ENCODE measurements at regions not wholly inside any gene's neighbourhood (a gene's known extent, or its start where the extent isn't known, plus 50 kb on each side); places are given as distances from the start of the nearest gene placed in this dataset.

GRCh38 chr4:176894498-176894897 lies 101.8 kb upstream of the VEGFC start:
- WGBS (ENCODE audit: insufficient coverage): no CpG with 5 or more reads among the region's 3 CpGs

GRCh38 chr4:176896211-176896610 lies 103.5 kb upstream of the VEGFC start:
- H3K27me3 ChIP-seq (ENCODE audit: control insufficient read depth, insufficient read depth, low read length): no peaks in the 10 kb centered on the region
- peak in 4 of 6 donors; percentile 15 to 66 (median 32) for DNase-seq (ENCODE audit: low read depth in 4 of 6, low spot score in 6 of 6)
- H3K9me3 ChIP-seq (ENCODE audit: control insufficient read depth, insufficient read depth, low read length): no peaks in the 10 kb centered on the region
- H3K4me3 ChIP-seq (ENCODE audit: low read depth, low read length): no peak overlapping the region
- no peak overlapping the region for H3K27ac ChIP-seq (ENCODE audit: low read depth, low read length)
- WGBS (ENCODE audit: insufficient coverage): 12% methylated on average over 3 of the region's 5 CpGs
- H3K36me3 ChIP-seq (ENCODE audit: control insufficient read depth, insufficient read depth, low read length): no peaks in the 10 kb centered on the region
- H3K4me1 ChIP-seq (ENCODE audit: control insufficient read depth, insufficient read depth, low read length): no peaks in the 10 kb centered on the region

More at GRCh38 chr4:176894498-176894897, 101.8 kb upstream of the VEGFC start:
- Histone ChIP-seq H3K9me3 (ENCODE audit: control insufficient read depth, insufficient read depth, low read length) (no peaks in the 10 kb centered on the region), H3K36me3 (ENCODE audit: control insufficient read depth, insufficient read depth, low read length) (no peaks in the 10 kb centered on the region), H3K4me3 (ENCODE audit: low read depth, low read length) (no peak overlapping the region), H3K27ac (ENCODE audit: low read depth, low read length) (no peak overlapping the region), H3K4me1 (ENCODE audit: control insufficient read depth, insufficient read depth, low read length) (no peaks in the 10 kb centered on the region), H3K27me3 (ENCODE audit: control insufficient read depth, insufficient read depth, low read length) (no peaks in the 10 kb centered on the region)
- DNase-seq (ENCODE audit: low read depth in 4 of 6, low spot score in 6 of 6): no peak

- WGBS (ENCODE audit: insufficient coverage): no CpG with 5 or more reads among the region's 2 CpGs
- no peaks in the 10 kb centered on the region for H3K36me3 ChIP-seq (ENCODE audit: control insufficient read depth, insufficient read depth, low read length)
- no peak for DNase-seq (ENCODE audit: low read depth in 4 of 6, low spot score in 6 of 6)
- H3K4me1 ChIP-seq (ENCODE audit: control insufficient read depth, insufficient read depth, low read length): no peaks in the 10 kb centered on the region
- H3K27me3 ChIP-seq (ENCODE audit: control insufficient read depth, insufficient read depth, low read length): no peaks in the 10 kb centered on the region
- no peak overlapping the region for H3K27ac ChIP-seq (ENCODE audit: low read depth, low read length)
- no peaks in the 10 kb centered on the region for H3K9me3 ChIP-seq (ENCODE audit: control insufficient read depth, insufficient read depth, low read length)
- H3K4me3 ChIP-seq (ENCODE audit: low read depth, low read length): no peak overlapping the region
These were observed 104.5 kb upstream of the VEGFC start for GRCh38 chr4:176897226-176897625.

- no CpG with 5 or more reads among the region's 2 CpGs for WGBS (ENCODE audit: insufficient coverage)
- H3K4me3 ChIP-seq (ENCODE audit: low read depth, low read length): no peak overlapping the region
- no peak overlapping the region for H3K27ac ChIP-seq (ENCODE audit: low read depth, low read length)
- H3K36me3 ChIP-seq (ENCODE audit: control insufficient read depth, insufficient read depth, low read length): no peaks in the 10 kb centered on the region
- no peaks in the 10 kb centered on the region for H3K4me1 ChIP-seq (ENCODE audit: control insufficient read depth, insufficient read depth, low read length)
- no peak for DNase-seq (ENCODE audit: low read depth in 4 of 6, low spot score in 6 of 6)
- H3K9me3 ChIP-seq (ENCODE audit: control insufficient read depth, insufficient read depth, low read length): no peaks in the 10 kb centered on the region
- H3K27me3 ChIP-seq (ENCODE audit: control insufficient read depth, insufficient read depth, low read length): no peaks in the 10 kb centered on the region
These were observed 106.1 kb upstream of the VEGFC start for GRCh38 chr4:176898791-176899190.

- H3K36me3 ChIP-seq (ENCODE audit: control insufficient read depth, insufficient read depth, low read length): no peaks in the 10 kb centered on the region
- no peaks in the 10 kb centered on the region for H3K4me1 ChIP-seq (ENCODE audit: control insufficient read depth, insufficient read depth, low read length)
- no peaks in the 10 kb centered on the region for H3K9me3 ChIP-seq (ENCODE audit: control insufficient read depth, insufficient read depth, low read length)
- no peaks in the 10 kb centered on the region for H3K27me3 ChIP-seq (ENCODE audit: control insufficient read depth, insufficient read depth, low read length)
- no peak overlapping the region for H3K4me3 ChIP-seq (ENCODE audit: low read depth, low read length)
- WGBS (ENCODE audit: insufficient coverage): 70% methylated on average over 2 of the region's 5 CpGs
- DNase-seq (ENCODE audit: low read depth in 4 of 6, low spot score in 6 of 6): no peak
- H3K27ac ChIP-seq (ENCODE audit: low read depth, low read length): no peak overlapping the region
These were observed 110.1 kb upstream of the VEGFC start for GRCh38 chr4:176902710-176903323.

- Histone ChIP-seq H3K27ac (ENCODE audit: low read depth, low read length) (no peak overlapping the region), H3K9me3 (ENCODE audit: control insufficient read depth, insufficient read depth, low read length) (no peaks in the 10 kb centered on the region), H3K4me1 (ENCODE audit: control insufficient read depth, insufficient read depth, low read length) (no peaks in the 10 kb centered on the region), H3K4me3 (ENCODE audit: low read depth, low read length) (no peak overlapping the region), H3K27me3 (ENCODE audit: control insufficient read depth, insufficient read depth, low read length) (no peaks in the 10 kb centered on the region), H3K36me3 (ENCODE audit: control insufficient read depth, insufficient read depth, low read length) (no peaks in the 10 kb centered on the region)
- WGBS (ENCODE audit: insufficient coverage): 92% methylated on average over 4 of the region's 7 CpGs
- DNase-seq (ENCODE audit: low read depth in 4 of 6, low spot score in 6 of 6): no peak
These were observed 114.0 kb upstream of the VEGFC start for GRCh38 chr4:176906709-176907108.

- no peaks in the 10 kb centered on the region for H3K4me1 ChIP-seq (ENCODE audit: control insufficient read depth, insufficient read depth, low read length)
- H3K36me3 ChIP-seq (ENCODE audit: control insufficient read depth, insufficient read depth, low read length): no peaks in the 10 kb centered on the region
- no peak overlapping the region for H3K27ac ChIP-seq (ENCODE audit: low read depth, low read length)
- DNase-seq (ENCODE audit: low read depth in 4 of 6, low spot score in 6 of 6): no peak
- H3K4me3 ChIP-seq (ENCODE audit: low read depth, low read length): no peak overlapping the region
- H3K9me3 ChIP-seq (ENCODE audit: control insufficient read depth, insufficient read depth, low read length): no peaks in the 10 kb centered on the region
- H3K27me3 ChIP-seq (ENCODE audit: control insufficient read depth, insufficient read depth, low read length): no peaks in the 10 kb centered on the region
- 20% methylated on average over 1 of the region's 2 CpGs for WGBS (ENCODE audit: insufficient coverage)
These were observed 117.9 kb upstream of the VEGFC start for GRCh38 chr4:176910646-176911045.

GRCh38 chr4:176919631-176920030 lies 126.9 kb upstream of the VEGFC start:
- DNase-seq (ENCODE audit: low read depth in 4 of 6, low spot score in 6 of 6): no peak
- peaks cover 2% of the 10 kb centered on the region for H3K9me3 ChIP-seq (ENCODE audit: control insufficient read depth, insufficient read depth, low read length)
- WGBS (ENCODE audit: insufficient coverage): 94% methylated on average over 2 of the region's 2 CpGs
- H3K4me3 ChIP-seq (ENCODE audit: low read depth, low read length): no peak overlapping the region
- no peaks in the 10 kb centered on the region for H3K4me1 ChIP-seq (ENCODE audit: control insufficient read depth, insufficient read depth, low read length)
- no peaks in the 10 kb centered on the region for H3K27me3 ChIP-seq (ENCODE audit: control insufficient read depth, insufficient read depth, low read length)
- H3K36me3 ChIP-seq (ENCODE audit: control insufficient read depth, insufficient read depth, low read length): no peaks in the 10 kb centered on the region
- no peak overlapping the region for H3K27ac ChIP-seq (ENCODE audit: low read depth, low read length)

- Histone ChIP-seq H3K4me1 (ENCODE audit: control insufficient read depth, insufficient read depth, low read length) (no peaks in the 10 kb centered on the region), H3K9me3 (ENCODE audit: control insufficient read depth, insufficient read depth, low read length) (peaks cover 2% of the 10 kb centered on the region), H3K4me3 (ENCODE audit: low read depth, low read length) (no peak overlapping the region), H3K36me3 (ENCODE audit: control insufficient read depth, insufficient read depth, low read length) (no peaks in the 10 kb centered on the region), H3K27ac (ENCODE audit: low read depth, low read length) (no peak overlapping the region), H3K27me3 (ENCODE audit: control insufficient read depth, insufficient read depth, low read length) (no peaks in the 10 kb centered on the region)
- DNase-seq (ENCODE audit: low read depth in 4 of 6, low spot score in 6 of 6): no peak
- no CpG with 5 or more reads among the region's 4 CpGs for WGBS (ENCODE audit: insufficient coverage)
These were observed 128.0 kb upstream of the VEGFC start for GRCh38 chr4:176920694-176921093.

- WGBS (ENCODE audit: insufficient coverage): no CpG with 5 or more reads among the region's 4 CpGs
- Histone ChIP-seq H3K4me1 (ENCODE audit: control insufficient read depth, insufficient read depth, low read length) (no peaks in the 10 kb centered on the region), H3K36me3 (ENCODE audit: control insufficient read depth, insufficient read depth, low read length) (no peaks in the 10 kb centered on the region), H3K27me3 (ENCODE audit: control insufficient read depth, insufficient read depth, low read length) (no peaks in the 10 kb centered on the region), H3K27ac (ENCODE audit: low read depth, low read length) (no peak overlapping the region), H3K9me3 (ENCODE audit: control insufficient read depth, insufficient read depth, low read length) (peaks cover 2% of the 10 kb centered on the region), H3K4me3 (ENCODE audit: low read depth, low read length) (no peak overlapping the region)
- DNase-seq (ENCODE audit: low read depth in 4 of 6, low spot score in 6 of 6): no peak
These were observed 128.5 kb upstream of the VEGFC start for GRCh38 chr4:176921256-176921655.

Data from spinal cord (tissue), 9 donors.